Astrocyte (in vitro differentiated cells and primary cell): ENCODE measurements at regions not wholly inside any gene's neighbourhood (a gene's known extent, or its start where the extent isn't known, plus 50 kb on each side); places are given as distances from the start of the nearest gene placed in this dataset.
A peak's percentile ranks its signal among the peaks of the same experiment; 100 is the strongest.

ENCODE experiments used
- DNase-seq: peaks from one replicate; pipeline ENCODE4 v3.0.0-alpha.2; 2010; ENCODE audit warnings: low read depth
- FAIRE-seq: peaks from 2 replicates; lab custom pipeline; 2011; peaks lifted over from hg19 to GRCh38; lab: Jason Lieb, UNC
- H2AFZ ChIP-seq: 2 replicates; pipeline ENCODE4 v1.6.0; 2012; ENCODE audit warnings: low read depth, low read length, inconsistent platforms
- H3K27ac ChIP-seq: 2 replicates; pipeline ENCODE4 v1.5.1; 2011; ENCODE audit warnings: low read depth, low read length, inconsistent platforms
- H3K27me3 ChIP-seq: 2 replicates; pipeline ENCODE4 v1.6.0; 2011; ENCODE audit warnings: low read length, inconsistent platforms; ENCODE audit not compliant: insufficient read depth
- H3K36me3 ChIP-seq: 2 replicates; pipeline ENCODE4 v1.5.1; 2011; ENCODE audit warnings: low read length, inconsistent platforms; ENCODE audit not compliant: insufficient read depth
- H3K4me1 ChIP-seq: 2 replicates; pipeline ENCODE4 v1.5.1; 2011; ENCODE audit warnings: low read length, inconsistent platforms; ENCODE audit not compliant: insufficient read depth
- H3K4me2 ChIP-seq: 2 replicates; pipeline ENCODE4 v1.6.0; 2012; ENCODE audit warnings: low read length, inconsistent platforms
- H3K4me3 ChIP-seq: 2 replicates; pipeline ENCODE4 v1.5.1; 2011; ENCODE audit warnings: low read depth, mild to moderate bottlenecking, low read length, inconsistent platforms; ENCODE audit not compliant: insufficient read depth
- H3K79me2 ChIP-seq: 2 replicates; pipeline ENCODE4 v1.6.0; 2012; ENCODE audit warnings: mild to moderate bottlenecking, low read length, inconsistent platforms; ENCODE audit not compliant: insufficient read depth
- H3K9ac ChIP-seq: 2 replicates; pipeline ENCODE4 v1.6.0; 2012; ENCODE audit warnings: mild to moderate bottlenecking, low read length, inconsistent platforms
- H3K9me3 ChIP-seq: 2 replicates; pipeline ENCODE4 v1.5.1; 2012; ENCODE audit warnings: low read depth, mild to moderate bottlenecking, low read length, inconsistent platforms; ENCODE audit not compliant: insufficient read depth
- H4K20me1 ChIP-seq: 2 replicates; pipeline ENCODE4 v1.6.0; 2012; ENCODE audit warnings: low read length, inconsistent platforms; ENCODE audit not compliant: insufficient read depth
- H3K27ac Mint-ChIP-seq: one replicate; pipeline ENCODE4 v1.8.0; 2021; ENCODE audit warnings: mild to moderate bottlenecking, mixed read lengths; ENCODE audit not compliant: unreplicated experiment
- H3K27me3 Mint-ChIP-seq: one replicate; pipeline ENCODE4 v1.8.0; 2021; ENCODE audit warnings: low read depth, mixed read lengths; ENCODE audit not compliant: unreplicated experiment
- H3K36me3 Mint-ChIP-seq: one replicate; pipeline ENCODE4 v1.8.0; 2021; ENCODE audit warnings: low read depth, mixed read lengths; ENCODE audit not compliant: unreplicated experiment
- H3K4me1 Mint-ChIP-seq: one replicate; pipeline ENCODE4 v1.8.0; 2021; ENCODE audit warnings: low read depth, mixed read lengths; ENCODE audit not compliant: unreplicated experiment
- H3K4me3 Mint-ChIP-seq: one replicate; pipeline ENCODE4 v1.8.0; 2021; ENCODE audit warnings: mild to moderate bottlenecking, moderate library complexity, mixed read lengths; ENCODE audit not compliant: unreplicated experiment
- H3K9me3 Mint-ChIP-seq: one replicate; pipeline ENCODE4 v1.8.0; 2021; ENCODE audit warnings: mild to moderate bottlenecking, mixed read lengths; ENCODE audit not compliant: unreplicated experiment
- CTCF ChIP-seq: IDR thresholded peaks from 2 replicates; pipeline ENCODE4 v1.5.1; 2011; ENCODE audit warnings: low read depth, mild to moderate bottlenecking, inconsistent platforms, low read length, moderate library complexity; ENCODE audit not compliant: insufficient read depth
- EZH2 ChIP-seq: IDR thresholded peaks from 2 replicates; pipeline ENCODE4 v1.6.1; 2012; ENCODE audit warnings: mild to moderate bottlenecking, low read length, inconsistent platforms; ENCODE audit not compliant: insufficient read depth

- H3K27me3 Mint-ChIP-seq: peaks cover 13% of the 10 kb centered on the region
- no peak overlapping the region for H3K27ac Mint-ChIP-seq
Measured at GRCh38 chr3:124137216-124137615, 145.3 kb upstream of the ROPN1 start.

GRCh38 chr3:124138148-124138547 is 146.2 kb upstream of the ROPN1 start:
- peaks cover 13% of the 10 kb centered on the region for H3K27me3 Mint-ChIP-seq
- no peak overlapping the region for H3K27ac Mint-ChIP-seq
- no peak overlapping the region for H3K27ac ChIP-seq
- H3K36me3 Mint-ChIP-seq: peaks cover 1% of the 10 kb centered on the region
- H3K4me3 ChIP-seq: no peak overlapping the region
- H3K4me2 ChIP-seq: no peak overlapping the region
- H3K9me3 Mint-ChIP-seq: peaks cover 1% of the 10 kb centered on the region
- FAIRE-seq: no peak
- no peak for DNase-seq
- H3K4me1 Mint-ChIP-seq: peaks cover 5% of the 10 kb centered on the region
- H3K9ac ChIP-seq: no peak overlapping the region
- H4K20me1 ChIP-seq: peaks cover 13% of the 10 kb centered on the region
- no peaks in the 10 kb centered on the region for H3K27me3 ChIP-seq
- H3K4me3 Mint-ChIP-seq: no peak overlapping the region
- no peaks in the 10 kb centered on the region for H3K36me3 ChIP-seq
- H3K4me1 ChIP-seq: peaks cover 24% of the 10 kb centered on the region
- no peak overlapping the region for H2AFZ ChIP-seq
- H3K9me3 ChIP-seq: no peaks in the 10 kb centered on the region
- no peak for TF ChIP-seq CTCF
- H3K79me2 ChIP-seq: peaks cover 3% of the 10 kb centered on the region

More at GRCh38 chr3:124137216-124137615, 145.3 kb upstream of the ROPN1 start:
- no peak for TF ChIP-seq CTCF
- TF ChIP-seq EZH2: no peak
- peaks cover 20% of the 10 kb centered on the region for H3K4me1 ChIP-seq
- no peaks in the 10 kb centered on the region for H3K27me3 ChIP-seq
- peaks cover 3% of the 10 kb centered on the region for H3K79me2 ChIP-seq
- H2AFZ ChIP-seq: no peak overlapping the region
- H3K9me3 ChIP-seq: no peaks in the 10 kb centered on the region
- no peak overlapping the region for H3K27ac ChIP-seq
- H3K9ac ChIP-seq: no peak overlapping the region
- Mint-ChIP-seq H3K36me3 (peaks cover 1% of the 10 kb centered on the region), H3K4me3 (no peak overlapping the region), H3K4me1 (peaks cover 5% of the 10 kb centered on the region), H3K9me3 (peaks cover 1% of the 10 kb centered on the region)
- no peaks in the 10 kb centered on the region for H3K36me3 ChIP-seq
- no peak overlapping the region for H3K4me2 ChIP-seq
- no peak overlapping the region for H3K4me3 ChIP-seq
- peaks cover 13% of the 10 kb centered on the region for H4K20me1 ChIP-seq
- no peak for FAIRE-seq
- DNase-seq: no peak

GRCh38 chr3:124140746-124141145 is 148.8 kb upstream of the ROPN1 start:
- Mint-ChIP-seq H3K4me3 (no peak overlapping the region), H3K4me1 (peaks cover 8% of the 10 kb centered on the region), H3K9me3 (peaks cover 1% of the 10 kb centered on the region), H3K27ac (no peak overlapping the region), H3K36me3 (no peaks in the 10 kb centered on the region), H3K27me3 (peaks cover 13% of the 10 kb centered on the region)
- Histone ChIP-seq H3K4me3 (no peak overlapping the region), H3K9ac (no peak overlapping the region), H3K9me3 (no peaks in the 10 kb centered on the region), H3K4me2 (peak overlapping the region; percentile 63), H4K20me1 (peaks cover 22% of the 10 kb centered on the region), H3K4me1 (peaks cover 24% of the 10 kb centered on the region), H3K27me3 (no peaks in the 10 kb centered on the region), H2AFZ (no peak overlapping the region), H3K36me3 (no peaks in the 10 kb centered on the region), H3K27ac (no peak overlapping the region), H3K79me2 (peaks cover 3% of the 10 kb centered on the region)
- TF ChIP-seq EZH2 (no peak), CTCF (no peak)
- peak; percentile 63 for DNase-seq
- FAIRE-seq: no peak
